ENCODE measurements at regions not wholly inside any gene's neighbourhood (a gene's known extent, or its start where the extent isn't known, plus 50 kb on each side); places are given as distances from the start of the nearest gene placed in this dataset.

DNA sequence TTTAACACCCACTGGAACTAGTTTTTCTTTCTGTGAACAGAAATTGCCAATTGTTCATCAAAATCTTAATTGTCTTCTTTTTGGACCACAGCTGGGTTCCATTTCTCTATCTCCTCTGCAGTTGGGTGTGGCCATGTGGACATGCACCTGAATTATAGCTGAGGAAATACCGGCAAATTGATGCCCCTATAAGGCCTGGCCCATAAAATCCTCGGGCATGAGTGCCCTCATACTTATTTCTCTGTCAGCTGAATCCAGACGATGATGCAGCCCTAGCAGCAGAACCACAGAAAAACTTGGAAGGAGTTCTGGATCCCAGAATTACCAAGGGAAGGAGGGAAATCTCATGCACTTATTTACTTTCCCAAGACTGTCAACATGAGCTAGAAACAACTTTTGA is 249.0 kb downstream of the CYRIA start:
- no peak for TF ChIP-seq POLR2A (IDR thresholded peaks at IDR 0.05; ENCODE audit: extremely low read depth, insufficient read length)
- TF ChIP-seq, protein P1, sequence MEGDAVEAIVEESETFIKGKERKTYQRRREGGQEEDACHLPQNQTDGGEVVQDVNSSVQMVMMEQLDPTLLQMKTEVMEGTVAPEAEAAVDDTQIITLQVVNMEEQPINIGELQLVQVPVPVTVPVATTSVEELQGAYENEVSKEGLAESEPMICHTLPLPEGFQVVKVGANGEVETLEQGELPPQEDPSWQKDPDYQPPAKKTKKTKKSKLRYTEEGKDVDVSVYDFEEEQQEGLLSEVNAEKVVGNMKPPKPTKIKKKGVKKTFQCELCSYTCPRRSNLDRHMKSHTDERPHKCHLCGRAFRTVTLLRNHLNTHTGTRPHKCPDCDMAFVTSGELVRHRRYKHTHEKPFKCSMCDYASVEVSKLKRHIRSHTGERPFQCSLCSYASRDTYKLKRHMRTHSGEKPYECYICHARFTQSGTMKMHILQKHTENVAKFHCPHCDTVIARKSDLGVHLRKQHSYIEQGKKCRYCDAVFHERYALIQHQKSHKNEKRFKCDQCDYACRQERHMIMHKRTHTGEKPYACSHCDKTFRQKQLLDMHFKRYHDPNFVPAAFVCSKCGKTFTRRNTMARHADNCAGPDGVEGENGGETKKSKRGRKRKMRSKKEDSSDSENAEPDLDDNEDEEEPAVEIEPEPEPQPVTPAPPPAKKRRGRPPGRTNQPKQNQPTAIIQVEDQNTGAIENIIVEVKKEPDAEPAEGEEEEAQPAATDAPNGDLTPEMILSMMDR (IDR thresholded peaks at IDR 0.05; ENCODE audit: low read depth, low read length): no peak
- TF ChIP-seq, protein P2, sequence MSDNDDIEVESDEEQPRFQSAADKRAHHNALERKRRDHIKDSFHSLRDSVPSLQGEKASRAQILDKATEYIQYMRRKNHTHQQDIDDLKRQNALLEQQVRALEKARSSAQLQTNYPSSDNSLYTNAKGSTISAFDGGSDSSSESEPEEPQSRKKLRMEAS (IDR thresholded peaks at IDR 0.05; ENCODE audit: low read depth, low read length): no peak

Measured in NB4 (cell line).